ENCODE measurements at regions not wholly inside any gene's neighbourhood (a gene's known extent, or its start where the extent isn't known, plus 50 kb on each side); places are given as distances from the start of the nearest gene placed in this dataset.

DNA sequence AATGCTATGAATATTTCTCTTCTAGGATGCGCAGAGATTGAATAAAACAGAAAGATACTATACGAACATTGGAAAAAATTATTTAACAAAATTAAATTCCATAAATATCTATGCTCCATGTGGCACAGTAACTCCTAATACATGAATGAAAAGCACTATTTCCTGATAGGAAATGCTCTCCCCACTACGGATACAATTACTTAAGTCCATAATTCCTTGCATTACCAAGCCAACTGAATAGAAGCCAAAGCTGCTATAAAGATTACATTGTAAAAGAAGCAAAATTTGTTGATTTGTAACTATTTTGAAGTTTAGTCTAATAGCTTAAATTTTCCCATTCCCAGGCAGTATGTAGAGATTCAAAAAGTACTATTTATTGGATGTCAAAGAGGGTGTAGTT lies 61.8 kb upstream of the SNX2 start:
- no peak for DNase-seq (ENCODE audit: low read depth in 3 of 3, low spot score in 2 of 3)

DNA sequence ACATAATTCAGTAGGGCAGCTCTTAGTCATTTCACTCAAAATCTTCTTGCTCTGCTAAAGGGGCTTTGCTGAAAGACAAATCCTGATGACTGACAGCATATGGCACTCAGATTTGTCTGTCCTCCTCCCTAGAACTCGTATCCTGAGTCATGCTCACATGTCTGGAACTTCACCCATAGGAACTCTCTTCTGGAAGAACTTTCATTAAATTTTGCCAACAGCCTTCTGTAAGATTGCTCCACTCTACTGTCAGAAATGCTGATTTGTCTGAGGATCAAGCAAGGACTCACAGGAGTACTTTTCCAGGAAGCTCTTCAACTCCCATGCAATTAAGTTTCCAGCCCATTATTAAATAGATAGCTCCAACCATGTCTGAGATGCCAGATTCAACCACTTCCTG lies 59.8 kb upstream of the SNX2 start:
- no peak for DNase-seq (ENCODE audit: low read depth in 3 of 3, low spot score in 2 of 3)

- no peak for DNase-seq (ENCODE audit: low read depth in 3 of 3, low spot score in 2 of 3)
Observed at GRCh38 chr5:122718611-122719010, 56.3 kb upstream of the SNX2 start.

GRCh38 chr5:122719991-122720746 lies 54.7 kb upstream of the SNX2 start:
- DNase-seq (ENCODE audit: low read depth in 3 of 3, low spot score in 2 of 3), result no peak

- DNase-seq (ENCODE audit: low read depth in 3 of 3, low spot score in 2 of 3), result no peak
Observed at GRCh38 chr5:122721127-122721526, 53.8 kb upstream of the SNX2 start.

DNA sequence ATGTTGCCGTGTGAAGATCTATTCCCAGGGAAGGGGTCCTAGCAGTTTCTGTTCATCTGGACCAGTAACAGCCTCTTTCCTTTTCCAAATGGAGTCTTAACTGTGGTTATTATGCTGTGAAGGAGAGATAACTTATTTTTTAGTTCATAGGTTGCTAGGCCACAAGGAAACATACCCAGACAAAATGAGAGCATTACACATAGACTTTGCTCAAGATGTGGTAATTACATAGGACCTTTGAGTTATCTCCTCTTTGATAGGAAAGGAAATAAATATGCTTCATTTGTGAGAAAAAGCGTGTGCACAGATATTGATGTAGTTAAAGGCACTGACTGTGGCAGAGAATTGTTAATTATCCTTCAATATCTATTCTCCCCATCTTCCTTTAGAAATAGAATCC lies 52.5 kb upstream of the SNX2 start:
- no peak for DNase-seq (ENCODE audit: low read depth in 3 of 3, low spot score in 2 of 3)

- DNase-seq (ENCODE audit: low read depth in 3 of 3, low spot score in 2 of 3), result no peak
Observed at GRCh38 chr5:122723606-122724352, 51.1 kb upstream of the SNX2 start.

Measured in right renal cortex interstitium (tissue), 3 donors.